ENCODE measurements at regions not wholly inside any gene's neighbourhood (a gene's known extent, or its start where the extent isn't known, plus 50 kb on each side); places are given as distances from the start of the nearest gene placed in this dataset.

DNA sequence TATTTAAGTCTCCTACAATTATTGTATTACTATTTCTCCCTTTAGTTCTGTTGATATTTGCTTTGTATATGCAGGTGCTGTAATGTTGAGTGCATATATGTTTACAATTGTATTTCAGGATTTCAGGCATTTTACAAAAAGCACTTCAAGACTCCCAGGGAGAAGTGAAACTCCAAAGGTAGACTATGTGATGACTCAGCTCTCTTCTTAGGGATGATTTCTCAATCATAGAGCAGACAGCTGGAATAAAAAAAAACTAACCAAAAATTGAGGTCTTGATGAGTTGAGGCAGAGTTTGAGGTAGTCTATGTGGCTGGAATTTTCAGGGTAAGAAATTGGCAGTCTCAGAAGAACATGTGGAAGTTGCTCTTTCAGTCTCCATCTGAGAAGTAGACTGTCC is 786.1 kb downstream of the TFAP2A start:
- Histone ChIP-seq H3K36me3 (ENCODE audit: insufficient read depth, low read depth, low read length) (no peaks in the 10 kb centered on the region), H3K27ac (ENCODE audit: low read length) (no peak overlapping the region), H3K27me3 (ENCODE audit: insufficient read depth, low read length) (no peaks in the 10 kb centered on the region), H3K4me3 (ENCODE audit: low read length) (no peak overlapping the region), H3K9me3 (ENCODE audit: insufficient read depth, low read depth, low read length) (peaks cover 12% of the 10 kb centered on the region; the same call in 1 of the 2 replicates), H3K9ac (ENCODE audit: low read depth, low read length) (no peak overlapping the region), H3K4me1 (ENCODE audit: insufficient read depth, low read length) (no peaks in the 10 kb centered on the region)

DNA sequence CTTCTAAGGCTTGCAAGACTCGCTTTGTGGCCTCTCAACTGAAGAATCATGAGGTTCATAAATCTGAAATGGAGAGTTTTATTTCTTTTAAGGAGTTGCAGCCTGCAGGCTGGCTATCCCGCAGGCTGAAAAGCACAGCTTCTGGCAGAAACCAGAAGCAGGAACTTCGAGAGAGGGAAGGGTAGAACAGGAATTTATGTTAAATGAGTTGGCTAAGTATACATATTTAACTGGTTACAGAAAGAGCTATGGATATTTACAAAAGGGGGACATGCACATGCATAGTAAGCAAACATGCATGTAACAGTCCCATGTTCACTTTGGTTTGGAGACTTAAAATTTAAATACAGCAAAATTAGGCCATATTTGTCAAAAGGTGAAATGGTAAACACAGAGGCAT is 787.0 kb downstream of the TFAP2A start:
- no peaks in the 10 kb centered on the region for H3K36me3 ChIP-seq (ENCODE audit: insufficient read depth, low read depth, low read length)
- H3K27ac ChIP-seq (ENCODE audit: low read length) = no peak overlapping the region
- no peak overlapping the region for H3K9ac ChIP-seq (ENCODE audit: low read depth, low read length)
- H3K27me3 ChIP-seq (ENCODE audit: insufficient read depth, low read length) = no peaks in the 10 kb centered on the region
- no peak overlapping the region for H3K4me3 ChIP-seq (ENCODE audit: low read length)
- H3K4me1 ChIP-seq (ENCODE audit: insufficient read depth, low read length) = no peaks in the 10 kb centered on the region
- peaks cover 12% of the 10 kb centered on the region; the same call in 1 of the 2 replicates for H3K9me3 ChIP-seq (ENCODE audit: insufficient read depth, low read depth, low read length)

DNA sequence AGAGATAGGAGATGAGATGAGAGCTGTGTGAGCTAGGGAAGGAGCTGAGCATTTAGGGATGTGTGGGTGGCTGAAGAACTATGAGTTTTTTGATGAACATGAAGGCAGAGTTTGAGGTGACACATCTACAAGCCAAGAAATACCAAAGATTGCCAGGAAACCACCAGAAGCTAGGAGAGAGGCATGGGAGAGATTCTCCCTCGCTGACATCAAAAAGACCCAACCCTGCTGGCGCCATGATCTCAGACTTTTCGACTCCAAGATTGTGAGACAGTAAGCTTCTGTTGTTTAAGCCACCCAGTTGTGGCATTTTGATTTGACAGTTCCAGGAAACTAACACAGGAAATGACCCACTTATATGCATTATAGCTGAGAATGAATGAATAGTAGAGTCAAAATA is 790.9 kb downstream of the TFAP2A start:
- H3K36me3 ChIP-seq (ENCODE audit: insufficient read depth, low read depth, low read length) = no peaks in the 10 kb centered on the region
- no peak overlapping the region for H3K27ac ChIP-seq (ENCODE audit: low read length)
- H3K4me1 ChIP-seq (ENCODE audit: insufficient read depth, low read length) = no peaks in the 10 kb centered on the region
- no peak overlapping the region for H3K9ac ChIP-seq (ENCODE audit: low read depth, low read length)
- H3K9me3 ChIP-seq (ENCODE audit: insufficient read depth, low read depth, low read length) = no peaks in the 10 kb centered on the region
- no peak overlapping the region for H3K4me3 ChIP-seq (ENCODE audit: low read length)
- H3K27me3 ChIP-seq (ENCODE audit: insufficient read depth, low read length) = no peaks in the 10 kb centered on the region

DNA sequence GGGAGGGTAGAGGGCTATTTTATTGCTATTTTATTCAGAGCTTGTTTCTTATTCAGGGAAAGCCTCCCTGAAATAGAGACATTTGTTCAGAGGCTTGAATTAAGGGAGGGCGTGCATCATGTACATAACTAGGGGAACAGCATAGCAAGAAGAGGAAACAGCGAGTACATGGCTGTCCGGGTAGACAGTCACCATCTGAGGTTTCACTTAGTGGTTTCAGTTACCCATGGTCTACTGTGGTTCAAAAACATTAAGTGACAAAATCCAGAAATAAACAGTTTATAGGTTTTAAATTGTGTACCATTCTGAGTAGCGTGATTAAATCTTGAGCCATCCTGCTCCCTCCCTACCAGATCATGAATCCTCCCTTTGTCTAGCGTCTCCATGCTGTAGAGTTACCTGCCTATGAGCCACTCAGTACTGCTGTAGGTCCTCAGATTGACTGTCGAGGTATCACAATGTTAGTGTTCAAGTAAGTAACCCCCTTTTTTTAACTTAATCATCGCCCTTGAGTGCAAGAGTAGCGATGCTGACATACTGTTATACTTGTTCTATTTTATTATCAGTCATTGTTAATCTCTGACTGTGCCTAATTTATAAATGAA is 791.5 kb downstream of the TFAP2A start:
- H3K4me1 ChIP-seq (ENCODE audit: insufficient read depth, low read length) = no peaks in the 10 kb centered on the region
- no peaks in the 10 kb centered on the region for H3K36me3 ChIP-seq (ENCODE audit: insufficient read depth, low read depth, low read length)
- H3K9ac ChIP-seq (ENCODE audit: low read depth, low read length) = no peak overlapping the region
- H3K9me3 ChIP-seq (ENCODE audit: insufficient read depth, low read depth, low read length) = no peaks in the 10 kb centered on the region
- no peak overlapping the region for H3K4me3 ChIP-seq (ENCODE audit: low read length)
- H3K27me3 ChIP-seq (ENCODE audit: insufficient read depth, low read length) = no peaks in the 10 kb centered on the region
- no peak overlapping the region for H3K27ac ChIP-seq (ENCODE audit: low read length)

DNA sequence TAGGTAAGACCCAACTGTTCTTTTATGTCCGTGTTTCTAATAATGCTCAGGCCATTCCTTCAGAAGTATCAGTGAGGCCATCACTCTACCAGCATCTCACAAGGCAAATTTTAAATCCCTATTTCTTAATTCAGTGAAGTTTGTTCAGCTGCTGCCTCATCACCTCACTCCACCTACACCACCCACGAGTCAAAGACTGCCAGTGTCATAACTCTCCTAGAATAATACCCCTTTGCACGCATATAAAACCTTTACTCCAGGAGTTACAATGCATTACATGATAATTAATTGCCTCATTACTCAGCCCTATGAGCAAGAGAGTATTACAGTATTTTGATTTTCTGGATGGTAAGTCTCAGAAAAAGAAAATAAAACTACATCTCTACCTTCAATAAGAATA is 793.6 kb downstream of the TFAP2A start:
- Histone ChIP-seq H3K27me3 (ENCODE audit: insufficient read depth, low read length) (no peaks in the 10 kb centered on the region), H3K27ac (ENCODE audit: low read length) (no peak overlapping the region), H3K9me3 (ENCODE audit: insufficient read depth, low read depth, low read length) (no peaks in the 10 kb centered on the region), H3K36me3 (ENCODE audit: insufficient read depth, low read depth, low read length) (no peaks in the 10 kb centered on the region), H3K4me1 (ENCODE audit: insufficient read depth, low read length) (no peaks in the 10 kb centered on the region), H3K4me3 (ENCODE audit: low read length) (no peak overlapping the region), H3K9ac (ENCODE audit: low read depth, low read length) (no peak overlapping the region)

DNA sequence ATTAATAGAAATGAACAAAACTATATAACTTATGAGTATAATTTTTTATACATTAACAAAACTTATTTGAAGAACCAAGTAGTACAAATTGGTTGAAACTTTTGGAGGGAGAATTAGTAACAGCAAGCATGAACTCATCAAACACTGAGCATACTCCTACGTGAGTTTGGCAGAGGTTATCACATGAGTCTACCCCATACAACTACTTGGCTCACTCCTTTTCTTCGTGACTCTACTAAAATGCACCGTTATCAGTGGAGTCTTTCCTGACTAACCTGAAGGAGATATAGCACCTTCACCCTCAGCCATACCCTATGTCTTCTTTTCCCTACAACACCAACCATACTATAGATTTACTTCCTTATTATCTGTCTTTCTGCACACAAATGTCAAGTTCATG is 794.2 kb downstream of the TFAP2A start:
- H3K9ac ChIP-seq (ENCODE audit: low read depth, low read length) = no peak overlapping the region
- no peaks in the 10 kb centered on the region for H3K36me3 ChIP-seq (ENCODE audit: insufficient read depth, low read depth, low read length)
- no peaks in the 10 kb centered on the region for H3K4me1 ChIP-seq (ENCODE audit: insufficient read depth, low read length)
- H3K9me3 ChIP-seq (ENCODE audit: insufficient read depth, low read depth, low read length) = no peaks in the 10 kb centered on the region
- no peak overlapping the region for H3K4me3 ChIP-seq (ENCODE audit: low read length)
- no peak overlapping the region for H3K27ac ChIP-seq (ENCODE audit: low read length)
- no peaks in the 10 kb centered on the region for H3K27me3 ChIP-seq (ENCODE audit: insufficient read depth, low read length)

DNA sequence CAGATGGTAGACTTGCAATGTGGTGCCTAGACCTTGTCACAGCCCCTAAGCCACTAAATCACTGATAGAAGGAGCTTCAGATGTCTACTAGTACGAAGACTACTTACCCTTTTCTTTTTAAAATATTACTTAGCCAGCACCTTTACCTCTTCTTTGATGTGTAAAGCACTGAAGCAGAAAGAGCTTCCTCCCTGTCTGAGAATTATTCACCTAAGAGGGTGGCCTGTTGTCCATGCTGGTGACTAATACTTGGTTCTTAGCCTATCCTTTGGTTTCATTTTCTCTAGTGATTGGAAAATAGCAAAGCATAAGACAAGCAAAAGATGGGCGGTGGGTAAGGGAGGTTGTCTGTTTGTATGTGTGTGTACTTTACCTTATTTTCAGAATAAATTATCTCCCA is 794.6 kb downstream of the TFAP2A start:
- no peak overlapping the region for H3K4me3 ChIP-seq (ENCODE audit: low read length)
- no peak overlapping the region for H3K27ac ChIP-seq (ENCODE audit: low read length)
- no peaks in the 10 kb centered on the region for H3K36me3 ChIP-seq (ENCODE audit: insufficient read depth, low read depth, low read length)
- H3K4me1 ChIP-seq (ENCODE audit: insufficient read depth, low read length) = no peaks in the 10 kb centered on the region
- H3K9me3 ChIP-seq (ENCODE audit: insufficient read depth, low read depth, low read length) = no peaks in the 10 kb centered on the region
- H3K27me3 ChIP-seq (ENCODE audit: insufficient read depth, low read length) = no peaks in the 10 kb centered on the region
- H3K9ac ChIP-seq (ENCODE audit: low read depth, low read length) = no peak overlapping the region

DNA sequence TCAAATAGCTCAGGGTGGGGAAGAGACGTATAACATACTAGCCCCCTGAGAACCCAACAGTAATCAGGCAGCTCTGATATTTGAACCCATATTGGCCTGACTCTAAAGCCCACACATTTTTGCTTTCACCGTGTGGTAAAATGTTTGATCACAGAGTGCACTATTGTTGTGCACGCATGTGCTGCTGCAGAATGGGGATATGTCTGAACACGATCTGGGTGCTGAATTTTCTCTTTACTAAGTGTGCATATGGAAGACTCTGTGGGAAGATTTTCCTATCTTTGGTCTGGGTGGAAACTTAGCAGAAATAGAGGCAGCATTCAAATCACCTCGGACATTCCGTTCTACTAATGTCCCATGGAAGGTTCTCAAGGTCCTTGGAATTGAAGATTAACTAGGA is 800.1 kb downstream of the TFAP2A start:
- Histone ChIP-seq H3K9ac (ENCODE audit: low read depth, low read length) (no peak overlapping the region), H3K4me3 (ENCODE audit: low read length) (no peak overlapping the region), H3K9me3 (ENCODE audit: insufficient read depth, low read depth, low read length) (no peaks in the 10 kb centered on the region), H3K36me3 (ENCODE audit: insufficient read depth, low read depth, low read length) (no peaks in the 10 kb centered on the region), H3K27me3 (ENCODE audit: insufficient read depth, low read length) (no peaks in the 10 kb centered on the region), H3K4me1 (ENCODE audit: insufficient read depth, low read length) (no peaks in the 10 kb centered on the region), H3K27ac (ENCODE audit: low read length) (no peak overlapping the region)

DNA sequence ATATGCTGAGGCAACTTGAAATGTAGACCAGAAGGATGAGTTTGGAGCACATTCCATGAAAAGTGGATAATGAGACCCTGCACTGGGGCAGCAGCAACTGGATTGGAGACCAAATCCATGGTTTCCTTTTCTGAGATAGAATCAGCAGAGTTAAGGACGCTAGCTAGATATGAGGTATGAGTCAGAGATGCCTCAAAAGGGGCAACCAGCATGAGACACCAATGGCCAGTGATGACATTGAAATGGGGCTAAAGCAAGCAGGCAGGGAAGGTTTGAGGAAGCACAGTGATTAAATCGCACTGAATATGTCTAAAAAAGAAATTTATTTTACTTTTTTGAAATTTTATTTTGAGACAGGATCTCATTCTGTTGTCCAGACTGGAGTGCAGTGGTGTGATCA is 802.4 kb downstream of the TFAP2A start:
- H3K36me3 ChIP-seq (ENCODE audit: insufficient read depth, low read depth, low read length) = no peaks in the 10 kb centered on the region

DNA sequence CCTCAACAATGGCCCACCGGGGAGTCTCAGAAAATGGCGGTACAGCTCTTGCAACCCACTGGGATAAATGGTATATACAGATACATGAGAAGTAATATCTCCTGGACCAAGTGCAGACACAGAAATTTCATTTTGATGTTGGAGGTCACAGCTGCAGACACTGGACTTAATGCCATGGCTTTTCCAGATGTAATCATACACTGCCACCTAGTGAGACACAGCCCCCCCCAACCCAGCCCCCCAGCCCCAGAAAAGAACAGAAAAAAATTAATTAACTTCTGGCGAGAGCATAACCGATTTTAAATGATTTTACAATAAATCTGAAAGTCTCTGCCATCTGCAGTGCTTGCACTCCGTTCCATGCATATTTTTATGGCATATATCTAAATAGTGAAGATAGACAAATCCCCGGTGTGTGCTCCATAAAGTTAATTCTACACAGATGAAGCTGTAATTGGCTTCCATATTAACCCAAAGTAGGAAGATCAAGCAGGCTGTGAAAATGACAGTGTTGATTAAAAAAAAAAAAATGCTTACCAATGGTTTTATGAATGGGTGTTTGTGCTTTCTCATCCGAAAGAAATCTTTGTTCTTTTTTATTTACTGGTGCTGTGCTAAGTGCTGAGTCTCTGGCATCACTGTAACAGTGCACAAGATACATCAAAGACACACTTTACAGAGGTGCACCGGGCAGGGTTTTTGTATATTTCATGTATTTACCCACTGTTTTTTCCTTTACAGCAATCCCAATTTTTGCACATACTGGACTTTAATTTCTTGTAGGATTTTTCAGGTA is 804.1 kb downstream of the TFAP2A start:
- peaks cover 12% of the 10 kb centered on the region; the same call in 1 of the 2 replicates for H3K4me1 ChIP-seq (ENCODE audit: insufficient read depth, low read length)
- H3K9me3 ChIP-seq (ENCODE audit: insufficient read depth, low read depth, low read length) = no peaks in the 10 kb centered on the region
- no peak overlapping the region for H3K9ac ChIP-seq (ENCODE audit: low read depth, low read length)
- no peak overlapping the region for H3K27ac ChIP-seq (ENCODE audit: low read length)
- H3K27me3 ChIP-seq (ENCODE audit: insufficient read depth, low read length) = peaks cover 11% of the 10 kb centered on the region; the same call in 1 of the 2 replicates
- no peak overlapping the region for H3K4me3 ChIP-seq (ENCODE audit: low read length)
- H3K36me3 ChIP-seq (ENCODE audit: insufficient read depth, low read depth, low read length) = no peaks in the 10 kb centered on the region

More for the DNA sequence above, 802.4 kb downstream of the TFAP2A start:
- Histone ChIP-seq H3K9me3 (ENCODE audit: insufficient read depth, low read depth, low read length) (no peaks in the 10 kb centered on the region), H3K9ac (ENCODE audit: low read depth, low read length) (no peak overlapping the region), H3K27ac (ENCODE audit: low read length) (no peak overlapping the region), H3K4me1 (ENCODE audit: insufficient read depth, low read length) (no peaks in the 10 kb centered on the region), H3K4me3 (ENCODE audit: low read length) (no peak overlapping the region), H3K27me3 (ENCODE audit: insufficient read depth, low read length) (peaks cover 4% of the 10 kb centered on the region; the same call in 1 of the 2 replicates)

DNA sequence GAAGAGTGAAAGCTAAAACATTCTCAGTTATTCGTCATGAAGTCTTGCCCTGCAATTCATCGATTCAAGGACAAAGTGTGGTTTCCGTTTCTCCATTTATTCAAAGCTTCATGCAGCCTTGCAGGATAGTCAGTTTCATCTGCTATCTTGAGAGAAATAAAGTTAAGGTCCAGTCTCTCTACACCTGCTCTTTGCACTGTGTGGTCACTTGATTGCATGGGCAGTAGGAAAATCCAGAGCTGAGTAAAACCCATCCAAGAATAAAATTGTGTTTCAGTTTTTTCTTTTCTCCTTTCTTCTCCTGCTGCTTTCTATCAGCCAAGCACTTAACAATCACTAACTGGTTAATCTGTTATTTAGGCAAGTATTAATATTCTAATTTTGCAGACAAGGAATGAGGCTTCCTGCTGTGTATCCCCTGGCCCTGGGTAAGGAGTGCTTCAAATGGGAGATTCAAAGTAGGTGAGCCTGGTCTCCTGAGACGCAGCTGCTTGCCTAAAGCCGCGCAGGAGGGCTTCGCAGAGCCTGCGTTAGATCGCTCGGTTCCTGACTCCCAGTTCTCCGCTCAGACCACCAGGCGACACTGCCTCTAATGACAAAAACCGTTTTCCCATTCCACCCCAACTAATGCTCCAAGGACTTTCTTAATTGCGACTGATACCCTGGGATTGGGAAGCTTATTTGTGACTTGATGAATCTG is 808.3 kb downstream of the TFAP2A start:
- Histone ChIP-seq H3K36me3 (ENCODE audit: insufficient read depth, low read depth, low read length) (no peaks in the 10 kb centered on the region), H3K9me3 (ENCODE audit: insufficient read depth, low read depth, low read length) (no peaks in the 10 kb centered on the region), H3K27me3 (ENCODE audit: insufficient read depth, low read length) (peaks cover 11% of the 10 kb centered on the region; the same call in 1 of the 2 replicates), H3K27ac (ENCODE audit: low read length) (no peak overlapping the region), H3K4me1 (ENCODE audit: insufficient read depth, low read length) (peaks cover 12% of the 10 kb centered on the region; the same call in 1 of the 2 replicates), H3K9ac (ENCODE audit: low read depth, low read length) (no peak overlapping the region), H3K4me3 (ENCODE audit: low read length) (no peak overlapping the region; the same call in 1 of the 2 replicates)
